ENCODE measurements at regions not wholly inside any gene's neighbourhood (a gene's known extent, or its start where the extent isn't known, plus 50 kb on each side); places are given as distances from the start of the nearest gene placed in this dataset.
"Not testable (repeated sequence)": the region's sequence is repeated elsewhere in the genome, so short reads cannot be mapped to it uniquely, and the experiment has no call there.

DNA sequence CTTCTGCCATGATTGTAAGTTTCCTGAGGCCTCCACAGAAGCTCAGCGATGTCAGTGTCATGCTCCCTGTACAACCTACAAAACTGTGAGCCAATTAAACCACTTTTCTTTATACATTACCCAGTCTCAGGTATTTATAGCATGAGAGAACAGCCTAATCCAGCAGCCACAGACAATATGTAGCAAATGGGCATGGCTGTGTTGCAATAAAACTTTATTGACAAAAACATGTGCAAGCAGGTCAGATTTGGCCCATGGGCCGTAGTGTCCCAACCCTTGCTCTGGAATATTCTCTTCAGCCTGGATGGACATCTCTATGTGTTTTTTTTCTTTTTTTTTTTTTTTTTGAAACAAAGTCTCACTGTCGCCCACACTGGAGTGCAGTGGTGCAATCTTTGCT, 60.9 kb upstream of the EEF2KMT start:
- no peak for DNase-seq

GRCh38 chr16:5156486-5156885, 58.9 kb upstream of the EEF2KMT start:
- not testable (repeated sequence) for DNase-seq

GRCh38 chr16:5154006-5154405, 56.4 kb upstream of the EEF2KMT start:
- not testable (repeated sequence) for DNase-seq

DNA sequence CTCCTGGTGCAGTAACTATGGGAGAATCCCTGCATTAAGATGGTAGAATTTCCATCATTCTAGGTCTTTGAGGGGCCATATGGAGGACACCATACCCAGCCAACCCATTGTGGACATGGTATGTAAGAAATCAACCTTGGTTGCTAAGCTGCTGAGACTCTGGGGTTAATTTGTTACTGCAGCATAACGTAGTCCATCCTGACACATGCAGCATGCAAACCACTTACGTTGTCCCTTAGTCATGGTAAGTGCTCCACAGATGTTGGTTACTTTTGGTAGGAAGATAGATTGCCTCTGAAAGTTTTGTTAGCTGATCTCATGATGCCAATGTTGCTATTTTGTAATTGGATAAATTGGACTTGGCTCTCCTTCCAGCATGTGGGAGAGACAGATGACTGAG, 53.8 kb upstream of the EEF2KMT start:
- DNase-seq = not testable (repeated sequence)

Data from central memory CD4-positive, alpha-beta T cell (primary cell).